ENCODE measurements at regions not wholly inside any gene's neighbourhood (a gene's known extent, or its start where the extent isn't known, plus 50 kb on each side); places are given as distances from the start of the nearest gene placed in this dataset.

DNA sequence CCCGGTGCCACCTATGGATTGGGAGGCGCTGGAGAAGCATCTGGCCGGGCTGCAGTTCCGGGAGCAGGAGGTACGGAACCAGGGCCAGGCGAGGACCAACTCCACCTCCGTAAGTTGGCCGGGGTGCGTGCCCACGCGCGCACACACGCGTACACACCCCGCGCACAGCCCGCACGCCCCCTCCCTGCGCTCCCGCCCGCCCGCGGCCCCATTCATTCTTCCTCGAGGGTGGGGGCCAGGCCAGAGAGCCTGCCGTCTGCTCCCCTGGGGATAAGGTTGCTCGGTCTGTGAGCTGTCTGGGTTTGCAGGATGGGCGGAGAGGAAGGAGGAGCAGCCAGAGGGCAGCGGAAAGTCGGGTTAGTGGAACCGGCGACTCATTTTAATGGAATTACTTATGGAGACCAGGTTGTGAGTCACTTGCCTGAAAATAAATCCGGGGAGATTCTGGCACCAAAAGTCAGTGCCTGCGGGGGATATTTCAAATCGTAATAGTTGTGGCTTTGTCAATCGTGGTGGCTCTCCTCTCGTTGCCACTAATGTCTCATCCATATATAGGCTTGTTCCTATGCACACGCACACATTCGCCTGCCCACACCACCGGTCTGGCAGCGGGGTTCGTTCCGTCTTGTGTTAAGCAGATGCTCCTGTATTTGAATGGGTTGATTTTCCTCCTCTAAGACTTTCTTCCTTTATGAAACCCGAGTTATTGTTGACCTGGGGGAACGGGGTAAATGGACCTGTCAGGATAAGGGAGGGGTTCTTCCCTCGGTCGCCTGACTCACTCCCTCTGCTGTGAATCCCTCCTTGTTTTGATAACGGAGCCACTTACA lies 223.4 kb upstream of the IL12A start:
- peak overlapping the region; percentile 99 to 100 for H3K27ac ChIP-seq
- H3K36me3 ChIP-seq: no peaks in the 10 kb centered on the region
- H3K27me3 ChIP-seq: no peaks in the 10 kb centered on the region
- TF ChIP-seq, protein P1, sequence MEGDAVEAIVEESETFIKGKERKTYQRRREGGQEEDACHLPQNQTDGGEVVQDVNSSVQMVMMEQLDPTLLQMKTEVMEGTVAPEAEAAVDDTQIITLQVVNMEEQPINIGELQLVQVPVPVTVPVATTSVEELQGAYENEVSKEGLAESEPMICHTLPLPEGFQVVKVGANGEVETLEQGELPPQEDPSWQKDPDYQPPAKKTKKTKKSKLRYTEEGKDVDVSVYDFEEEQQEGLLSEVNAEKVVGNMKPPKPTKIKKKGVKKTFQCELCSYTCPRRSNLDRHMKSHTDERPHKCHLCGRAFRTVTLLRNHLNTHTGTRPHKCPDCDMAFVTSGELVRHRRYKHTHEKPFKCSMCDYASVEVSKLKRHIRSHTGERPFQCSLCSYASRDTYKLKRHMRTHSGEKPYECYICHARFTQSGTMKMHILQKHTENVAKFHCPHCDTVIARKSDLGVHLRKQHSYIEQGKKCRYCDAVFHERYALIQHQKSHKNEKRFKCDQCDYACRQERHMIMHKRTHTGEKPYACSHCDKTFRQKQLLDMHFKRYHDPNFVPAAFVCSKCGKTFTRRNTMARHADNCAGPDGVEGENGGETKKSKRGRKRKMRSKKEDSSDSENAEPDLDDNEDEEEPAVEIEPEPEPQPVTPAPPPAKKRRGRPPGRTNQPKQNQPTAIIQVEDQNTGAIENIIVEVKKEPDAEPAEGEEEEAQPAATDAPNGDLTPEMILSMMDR (IDR thresholded peaks at IDR 0.05): peak in 1 of 3 experiments; percentile 8
- intact Hi-C loops (cut with DNase I): loop anchor here (1.0 kb wide), 1 partner anchor 31 kb away; no protein-coding TSS in a partner anchor
- H3K4me1 ChIP-seq: peaks cover 3 to 32% of the 10 kb centered on the region in 2 donors
- DNase-seq (ENCODE audit: low spot score in 2 of 2): peak; percentile 82 to 98
- no peaks in the 10 kb centered on the region for H3K9me3 ChIP-seq
- peak overlapping the region; percentile 69 to 93 for H3K4me3 ChIP-seq

- H3K27ac ChIP-seq: peak overlapping the region; percentile 99 to 100
- H3K4me3 ChIP-seq: peak overlapping the region; percentile 69 to 93
- H3K9me3 ChIP-seq: no peaks in the 10 kb centered on the region
- peak in 1 of 2 donors; percentile 89 for DNase-seq (ENCODE audit: low spot score in 2 of 2)
- no peaks in the 10 kb centered on the region for H3K27me3 ChIP-seq
- intact Hi-C loops (cut with DNase I): loop anchor here (1.0 kb wide), 1 partner anchor 30 kb away; no protein-coding TSS in a partner anchor
- TF ChIP-seq, protein P1 (IDR thresholded peaks at IDR 0.05): no peak
- H3K36me3 ChIP-seq: no peaks in the 10 kb centered on the region
- H3K4me1 ChIP-seq: peaks cover 3 to 38% of the 10 kb centered on the region in 2 donors
Measured at GRCh38 chr3:159765860-159766294, 222.8 kb upstream of the IL12A start.

GRCh38 chr3:159766563-159767185 lies 222.0 kb upstream of the IL12A start:
- H3K4me1 ChIP-seq: peaks cover 3 to 33% of the 10 kb centered on the region in 2 donors
- H3K27me3 ChIP-seq: no peaks in the 10 kb centered on the region
- intact Hi-C loops (cut with DNase I): no loop called here
- H3K4me3 ChIP-seq: peak overlapping the region; percentile 69 to 93
- H3K9me3 ChIP-seq: no peaks in the 10 kb centered on the region
- TF ChIP-seq, protein P1 (IDR thresholded peaks at IDR 0.05): peak; percentile 40 to 61 (median 56)
- DNase-seq (ENCODE audit: low spot score in 2 of 2): peak in 1 of 2 donors; percentile 75
- peak overlapping the region; percentile 99 to 100 for H3K27ac ChIP-seq
- H3K36me3 ChIP-seq: no peaks in the 10 kb centered on the region

DNA sequence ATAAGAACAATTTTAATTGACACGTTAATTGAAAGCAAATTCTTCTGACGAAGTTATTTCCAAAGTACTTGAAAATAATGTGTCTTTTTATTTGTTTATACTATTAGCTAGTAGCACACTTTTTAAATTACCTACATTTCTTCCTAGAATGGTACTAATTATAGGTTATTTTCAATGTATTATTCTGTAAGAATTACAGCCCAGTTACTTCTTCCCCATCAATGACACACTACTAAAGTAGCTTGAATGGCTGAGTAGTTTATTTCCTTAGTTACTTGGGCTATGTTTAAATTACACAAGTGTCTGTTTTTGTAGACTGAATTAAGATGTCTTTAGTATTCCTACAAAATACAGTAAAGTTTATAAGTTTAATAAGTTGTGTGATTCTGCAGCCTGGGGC lies 217.6 kb upstream of the IL12A start:
- intact Hi-C loops (cut with DNase I): no loop called here
- Histone ChIP-seq H3K27me3 (no peaks in the 10 kb centered on the region), H3K27ac (peak overlapping the region; percentile 53 to 100), H3K9me3 (no peaks in the 10 kb centered on the region), H3K4me1 (peaks cover 7 to 41% of the 10 kb centered on the region in 2 donors), H3K36me3 (no peaks in the 10 kb centered on the region), H3K4me3 (no peak overlapping the region)
- TF ChIP-seq, protein P1 (IDR thresholded peaks at IDR 0.05): no peak
- no peak for DNase-seq (ENCODE audit: low spot score in 2 of 2)

- H3K36me3 ChIP-seq: no peaks in the 10 kb centered on the region
- peaks cover 8 to 51% of the 10 kb centered on the region in 2 donors for H3K4me1 ChIP-seq
- TF ChIP-seq, protein P1 (IDR thresholded peaks at IDR 0.05): no peak
- intact Hi-C loops (cut with DNase I): no loop called here
- H3K27me3 ChIP-seq: no peaks in the 10 kb centered on the region
- H3K4me3 ChIP-seq: no peak overlapping the region
- peak overlapping the region; percentile 56 to 95 for H3K27ac ChIP-seq
- DNase-seq (ENCODE audit: low spot score in 2 of 2): no peak
- H3K9me3 ChIP-seq: no peaks in the 10 kb centered on the region
Measured at GRCh38 chr3:159771865-159772611, 216.6 kb upstream of the IL12A start.
